ENCODE measurements at regions not wholly inside any gene's neighbourhood (a gene's known extent, or its start where the extent isn't known, plus 50 kb on each side); places are given as distances from the start of the nearest gene placed in this dataset.

DNA sequence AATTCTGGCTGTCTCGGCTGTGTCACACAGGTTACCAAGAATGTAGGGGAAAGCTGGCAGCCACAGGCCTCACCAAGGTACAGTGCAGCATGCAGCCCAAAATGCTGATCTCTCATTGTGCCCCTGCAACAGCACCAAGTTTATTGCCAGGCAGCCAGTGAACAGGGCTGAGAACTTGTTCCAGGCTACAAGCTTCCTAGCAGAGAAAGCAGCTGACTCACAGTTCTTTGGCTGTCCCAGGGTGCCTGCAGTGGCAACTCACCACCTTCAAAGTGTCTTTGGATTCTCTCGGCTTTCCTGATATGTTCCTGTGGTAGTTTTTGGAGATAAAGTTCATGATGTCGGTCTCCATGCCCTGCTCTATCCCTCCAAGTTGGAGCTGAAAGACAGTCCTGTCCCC, 719.1 kb upstream of the ANO3 start:
- peaks cover 28% of the 10 kb centered on the region for H3K9me3 Mint-ChIP-seq
- H3K27me3 Mint-ChIP-seq (ENCODE audit: low read depth): no peaks in the 10 kb centered on the region
- TF ChIP-seq, protein P1, sequence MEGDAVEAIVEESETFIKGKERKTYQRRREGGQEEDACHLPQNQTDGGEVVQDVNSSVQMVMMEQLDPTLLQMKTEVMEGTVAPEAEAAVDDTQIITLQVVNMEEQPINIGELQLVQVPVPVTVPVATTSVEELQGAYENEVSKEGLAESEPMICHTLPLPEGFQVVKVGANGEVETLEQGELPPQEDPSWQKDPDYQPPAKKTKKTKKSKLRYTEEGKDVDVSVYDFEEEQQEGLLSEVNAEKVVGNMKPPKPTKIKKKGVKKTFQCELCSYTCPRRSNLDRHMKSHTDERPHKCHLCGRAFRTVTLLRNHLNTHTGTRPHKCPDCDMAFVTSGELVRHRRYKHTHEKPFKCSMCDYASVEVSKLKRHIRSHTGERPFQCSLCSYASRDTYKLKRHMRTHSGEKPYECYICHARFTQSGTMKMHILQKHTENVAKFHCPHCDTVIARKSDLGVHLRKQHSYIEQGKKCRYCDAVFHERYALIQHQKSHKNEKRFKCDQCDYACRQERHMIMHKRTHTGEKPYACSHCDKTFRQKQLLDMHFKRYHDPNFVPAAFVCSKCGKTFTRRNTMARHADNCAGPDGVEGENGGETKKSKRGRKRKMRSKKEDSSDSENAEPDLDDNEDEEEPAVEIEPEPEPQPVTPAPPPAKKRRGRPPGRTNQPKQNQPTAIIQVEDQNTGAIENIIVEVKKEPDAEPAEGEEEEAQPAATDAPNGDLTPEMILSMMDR (IDR thresholded peaks at IDR 0.05; ENCODE audit: unreplicated experiment): no peak
- DNase-seq (ENCODE audit: low spot score in 2 of 2, unreplicated experiment in 2 of 2): no peak
- no peak overlapping the region for H3K4me3 Mint-ChIP-seq
- H3K36me3 Mint-ChIP-seq: no peaks in the 10 kb centered on the region
- no peaks in the 10 kb centered on the region for H3K4me1 Mint-ChIP-seq
- no peak overlapping the region for H3K27ac Mint-ChIP-seq

DNA sequence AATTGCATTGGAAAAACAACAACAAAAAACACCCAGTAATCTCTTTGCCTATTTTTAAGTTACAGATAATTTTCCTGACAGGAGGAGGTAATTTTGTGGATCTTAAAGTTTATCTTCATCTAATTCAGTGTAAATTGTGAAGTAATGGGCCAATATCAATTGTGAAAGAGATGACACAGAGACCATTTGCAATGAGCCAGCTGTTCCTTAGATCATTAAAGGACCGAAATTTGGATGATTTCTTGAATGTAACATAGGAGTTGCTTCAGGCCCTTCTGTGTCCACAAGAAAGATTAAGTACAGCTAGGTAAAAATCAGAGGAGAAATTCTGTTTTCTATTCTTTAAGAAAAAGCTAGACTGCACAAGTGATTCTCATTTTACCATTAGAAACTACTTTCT, 718.5 kb upstream of the ANO3 start:
- H3K4me3 Mint-ChIP-seq: no peak overlapping the region

DNA sequence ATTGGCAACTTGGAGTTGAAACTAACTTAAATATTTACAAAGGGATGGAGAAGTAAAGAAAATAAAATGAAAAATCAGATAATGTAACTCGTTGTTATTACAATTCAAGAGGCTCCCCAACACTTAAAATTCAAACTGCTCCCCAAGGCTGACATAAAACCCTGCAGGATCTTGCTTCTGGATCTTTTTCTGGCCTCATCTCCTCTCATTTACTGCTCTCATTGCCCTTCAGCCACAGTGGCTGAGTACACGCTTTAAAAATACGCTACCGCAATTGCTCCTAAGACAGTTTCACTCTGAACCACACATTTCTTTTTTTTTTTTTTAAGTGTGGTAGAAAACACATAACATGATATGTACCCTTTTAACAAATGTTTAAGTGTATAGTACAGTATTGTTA, 718.1 kb upstream of the ANO3 start:
- H3K4me1 Mint-ChIP-seq: no peaks in the 10 kb centered on the region
- H3K27ac Mint-ChIP-seq: no peak overlapping the region
- no peak for DNase-seq (ENCODE audit: low spot score in 2 of 2, unreplicated experiment in 2 of 2)
- H3K9me3 Mint-ChIP-seq: peaks cover 19% of the 10 kb centered on the region
- H3K36me3 Mint-ChIP-seq: no peaks in the 10 kb centered on the region
- H3K27me3 Mint-ChIP-seq (ENCODE audit: low read depth): no peaks in the 10 kb centered on the region
- TF ChIP-seq, protein P1 (IDR thresholded peaks at IDR 0.05; ENCODE audit: unreplicated experiment): no peak
- H3K4me3 Mint-ChIP-seq: no peak overlapping the region

More for the DNA sequence above, 718.5 kb upstream of the ANO3 start:
- TF ChIP-seq, protein P1 (IDR thresholded peaks at IDR 0.05; ENCODE audit: unreplicated experiment): no peak
- no peak overlapping the region for H3K27ac Mint-ChIP-seq
- H3K9me3 Mint-ChIP-seq: peaks cover 22% of the 10 kb centered on the region
- no peaks in the 10 kb centered on the region for H3K27me3 Mint-ChIP-seq (ENCODE audit: low read depth)
- H3K4me1 Mint-ChIP-seq: no peaks in the 10 kb centered on the region
- no peak for DNase-seq (ENCODE audit: low spot score in 2 of 2, unreplicated experiment in 2 of 2)
- H3K36me3 Mint-ChIP-seq: no peaks in the 10 kb centered on the region

DNA sequence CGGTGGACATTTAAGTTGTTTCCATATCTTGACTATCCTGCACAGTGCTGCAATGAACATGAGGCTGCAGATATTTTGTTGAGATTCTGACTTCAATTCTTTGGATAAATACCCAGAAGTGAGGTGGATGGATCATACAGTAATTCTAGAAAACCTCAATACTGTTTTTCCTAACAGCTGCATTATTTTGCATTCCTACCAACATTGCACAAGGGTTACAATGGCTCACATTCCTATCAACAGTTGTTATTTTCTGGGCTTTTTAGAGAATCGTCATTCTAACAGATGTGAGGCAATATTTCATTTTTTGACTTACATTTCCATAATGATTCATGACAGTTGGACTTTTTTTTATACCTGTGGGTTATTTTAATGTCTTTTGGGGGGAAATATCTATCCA, 716.9 kb upstream of the ANO3 start:
- H3K4me3 Mint-ChIP-seq: no peak overlapping the region
- no peaks in the 10 kb centered on the region for H3K36me3 Mint-ChIP-seq
- peaks cover 14% of the 10 kb centered on the region for H3K9me3 Mint-ChIP-seq
- no peaks in the 10 kb centered on the region for H3K27me3 Mint-ChIP-seq (ENCODE audit: low read depth)
- no peaks in the 10 kb centered on the region for H3K4me1 Mint-ChIP-seq
- DNase-seq (ENCODE audit: low spot score in 2 of 2, unreplicated experiment in 2 of 2): no peak
- no peak overlapping the region for H3K27ac Mint-ChIP-seq
- TF ChIP-seq, protein P1 (IDR thresholded peaks at IDR 0.05; ENCODE audit: unreplicated experiment): no peak

DNA sequence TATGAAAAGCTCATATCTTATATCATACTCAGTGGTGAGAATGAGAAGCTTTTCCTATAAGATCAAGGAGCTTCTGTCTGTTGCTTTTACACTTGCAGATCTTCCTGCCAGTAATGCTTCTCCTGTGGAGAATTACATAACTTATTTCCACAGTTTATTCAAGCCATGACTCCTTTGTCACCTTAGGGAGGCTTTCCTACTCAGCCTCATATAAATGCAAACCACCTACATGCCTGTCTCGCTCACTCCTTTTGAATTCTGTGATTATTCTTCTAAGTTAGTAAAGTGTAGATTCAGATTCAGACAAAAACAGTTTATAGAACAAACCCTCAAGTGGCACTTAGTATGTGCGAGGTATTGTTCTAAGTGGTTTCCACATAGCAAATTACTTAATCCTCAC, 716.1 kb upstream of the ANO3 start:
- no peak overlapping the region for H3K27ac Mint-ChIP-seq
- no peaks in the 10 kb centered on the region for H3K27me3 Mint-ChIP-seq (ENCODE audit: low read depth)

More for the DNA sequence above, 716.1 kb upstream of the ANO3 start:
- DNase-seq (ENCODE audit: low spot score in 2 of 2, unreplicated experiment in 2 of 2): no peak
- no peak overlapping the region for H3K4me3 Mint-ChIP-seq
- H3K4me1 Mint-ChIP-seq: no peaks in the 10 kb centered on the region
- H3K9me3 Mint-ChIP-seq: peaks cover 6% of the 10 kb centered on the region
- TF ChIP-seq, protein P1 (IDR thresholded peaks at IDR 0.05; ENCODE audit: unreplicated experiment): no peak
- no peaks in the 10 kb centered on the region for H3K36me3 Mint-ChIP-seq
